Right renal pelvis (tissue), 4 donors: ENCODE measurements at regions not wholly inside any gene's neighbourhood (a gene's known extent, or its start where the extent isn't known, plus 50 kb on each side); places are given as distances from the start of the nearest gene placed in this dataset.

Source experiments
- DNase-seq, 4 donors: peaks; one replicate each; pipeline ENCODE4 v3.0.0-alpha.2; 2013; ENCODE audit warnings: low read depth in 4 of 4, low spot score in 3 of 4, missing footprints in 1 of 4

GRCh38 chr16:79752396-79752795 is 151.9 kb upstream of the MAF start:
- DNase-seq, result no peak

- no peak for DNase-seq
These were observed 151.1 kb upstream of the MAF start for GRCh38 chr16:79751471-79752184.

GRCh38 chr16:79750311-79750710 is 149.8 kb upstream of the MAF start:
- DNase-seq, result no peak

- DNase-seq, result no peak
These were observed 148.1 kb upstream of the MAF start for GRCh38 chr16:79748629-79749028.

GRCh38 chr16:79747688-79748087 is 147.2 kb upstream of the MAF start:
- DNase-seq, result no peak

- DNase-seq, result no peak
These were observed 139.7 kb upstream of the MAF start for GRCh38 chr16:79740252-79740651.

- no peak for DNase-seq
These were observed 134.7 kb upstream of the MAF start for GRCh38 chr16:79735271-79735670.

GRCh38 chr16:79734721-79735120 is 134.2 kb upstream of the MAF start:
- no peak for DNase-seq

GRCh38 chr16:79728923-79729240 is 128.3 kb upstream of the MAF start:
- DNase-seq, result no peak

- no peak for DNase-seq
These were observed 127.7 kb upstream of the MAF start for GRCh38 chr16:79728048-79728922.

GRCh38 chr16:79726902-79727301 is 126.4 kb upstream of the MAF start:
- no peak for DNase-seq

- DNase-seq, result no peak
These were observed 124.5 kb upstream of the MAF start for GRCh38 chr16:79725051-79725450.

- no peak for DNase-seq
These were observed 123.1 kb upstream of the MAF start for GRCh38 chr16:79723583-79724168.

GRCh38 chr16:79721270-79721669 is 120.7 kb upstream of the MAF start:
- peak in 3 of 4 donors; percentile 46 to 60 (median 46) for DNase-seq

GRCh38 chr16:79717333-79718137 is 117.0 kb upstream of the MAF start:
- DNase-seq, result no peak

GRCh38 chr16:79716645-79717332 is 116.3 kb upstream of the MAF start:
- DNase-seq, result no peak

- no peak for DNase-seq
These were observed 114.5 kb upstream of the MAF start for GRCh38 chr16:79715061-79715460.

- no peak for DNase-seq
These were observed 113.9 kb upstream of the MAF start for GRCh38 chr16:79714440-79714839.

GRCh38 chr16:79713609-79714309 is 113.2 kb upstream of the MAF start:
- no peak for DNase-seq

- DNase-seq, result no peak
These were observed 111.7 kb upstream of the MAF start for GRCh38 chr16:79712276-79712675.
